ENCODE measurements at regions not wholly inside any gene's neighbourhood (a gene's known extent, or its start where the extent isn't known, plus 50 kb on each side); places are given as distances from the start of the nearest gene placed in this dataset.

DNA sequence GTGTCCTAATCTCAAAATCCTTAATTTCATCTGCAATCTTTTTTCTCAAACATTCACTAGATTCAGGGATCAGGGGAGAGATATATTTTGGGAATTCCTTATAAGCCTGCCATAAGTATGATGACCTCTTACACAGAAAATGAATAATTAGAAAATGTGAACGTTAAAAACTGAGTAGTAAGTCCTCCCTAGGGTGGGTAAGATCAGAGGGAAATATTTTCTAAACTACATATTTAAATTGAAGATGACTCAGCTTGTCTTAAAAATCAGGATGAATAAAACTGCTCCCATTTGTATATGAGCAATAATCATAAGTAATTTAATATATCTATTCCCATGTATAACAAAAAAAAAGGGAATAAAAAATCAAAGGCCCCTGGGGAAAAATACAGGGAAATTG is 935.5 kb downstream of the TMTC2 start:
- Histone ChIP-seq H3K9me3 (ENCODE audit: insufficient read depth, low read length) (no peaks in the 10 kb centered on the region), H3K27ac (ENCODE audit: low read length) (no peak overlapping the region), H3K4me2 (ENCODE audit: low read length) (no peak overlapping the region), H2AFZ (ENCODE audit: low read depth, low read length) (no peak overlapping the region), H3K4me1 (ENCODE audit: low read length) (no peaks in the 10 kb centered on the region), H4K20me1 (ENCODE audit: insufficient read depth, low read length) (no peaks in the 10 kb centered on the region), H3K9ac (ENCODE audit: low read length) (no peak overlapping the region), H3K36me3 (replicated peaks; ENCODE audit: low read depth, low read length) (no peaks in the 10 kb centered on the region), H3K4me3 (ENCODE audit: low read length) (no peak overlapping the region), H3K27me3 (ENCODE audit: low read depth, low read length) (no peaks in the 10 kb centered on the region), H3K79me2 (ENCODE audit: low read length) (no peaks in the 10 kb centered on the region)
- TF ChIP-seq EZH2phosphoT487 (IDR thresholded peaks at IDR 0.05; ENCODE audit: low read depth) = no peak
- TF ChIP-seq, protein P1, sequence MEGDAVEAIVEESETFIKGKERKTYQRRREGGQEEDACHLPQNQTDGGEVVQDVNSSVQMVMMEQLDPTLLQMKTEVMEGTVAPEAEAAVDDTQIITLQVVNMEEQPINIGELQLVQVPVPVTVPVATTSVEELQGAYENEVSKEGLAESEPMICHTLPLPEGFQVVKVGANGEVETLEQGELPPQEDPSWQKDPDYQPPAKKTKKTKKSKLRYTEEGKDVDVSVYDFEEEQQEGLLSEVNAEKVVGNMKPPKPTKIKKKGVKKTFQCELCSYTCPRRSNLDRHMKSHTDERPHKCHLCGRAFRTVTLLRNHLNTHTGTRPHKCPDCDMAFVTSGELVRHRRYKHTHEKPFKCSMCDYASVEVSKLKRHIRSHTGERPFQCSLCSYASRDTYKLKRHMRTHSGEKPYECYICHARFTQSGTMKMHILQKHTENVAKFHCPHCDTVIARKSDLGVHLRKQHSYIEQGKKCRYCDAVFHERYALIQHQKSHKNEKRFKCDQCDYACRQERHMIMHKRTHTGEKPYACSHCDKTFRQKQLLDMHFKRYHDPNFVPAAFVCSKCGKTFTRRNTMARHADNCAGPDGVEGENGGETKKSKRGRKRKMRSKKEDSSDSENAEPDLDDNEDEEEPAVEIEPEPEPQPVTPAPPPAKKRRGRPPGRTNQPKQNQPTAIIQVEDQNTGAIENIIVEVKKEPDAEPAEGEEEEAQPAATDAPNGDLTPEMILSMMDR (IDR thresholded peaks at IDR 0.05; ENCODE audit: low read depth, low read length) = no peak

DNA sequence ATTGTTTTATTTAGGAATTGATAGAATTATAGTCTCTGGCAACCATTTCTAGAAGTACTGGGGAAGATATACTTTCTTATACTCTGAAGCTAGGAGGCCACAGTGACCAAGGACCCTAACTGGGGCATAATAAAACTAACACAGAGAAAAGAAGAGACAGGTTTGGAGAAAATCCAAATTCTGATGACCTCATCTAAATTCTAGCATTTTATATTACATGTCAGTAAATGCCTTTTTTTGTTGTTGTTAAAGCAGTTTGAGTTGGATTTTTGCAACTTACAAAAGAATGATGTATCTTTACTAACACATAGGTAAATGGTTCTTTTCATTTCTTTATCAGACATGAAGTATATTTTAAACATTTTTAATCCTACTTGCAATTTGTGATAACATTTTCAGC is 933.3 kb downstream of the TMTC2 start:
- H3K4me2 ChIP-seq (ENCODE audit: low read length) = no peak overlapping the region
- H4K20me1 ChIP-seq (ENCODE audit: insufficient read depth, low read length) = no peaks in the 10 kb centered on the region
- no peak overlapping the region for H2AFZ ChIP-seq (ENCODE audit: low read depth, low read length)
- no peak overlapping the region for H3K27ac ChIP-seq (ENCODE audit: low read length)
- H3K4me1 ChIP-seq (ENCODE audit: low read length) = no peaks in the 10 kb centered on the region
- TF ChIP-seq, protein P1 (IDR thresholded peaks at IDR 0.05; ENCODE audit: low read depth, low read length) = no peak
- TF ChIP-seq EZH2phosphoT487 (IDR thresholded peaks at IDR 0.05; ENCODE audit: low read depth) = no peak
- H3K4me3 ChIP-seq (ENCODE audit: low read length) = no peak overlapping the region
- H3K9ac ChIP-seq (ENCODE audit: low read length) = no peak overlapping the region
- no peaks in the 10 kb centered on the region for H3K9me3 ChIP-seq (ENCODE audit: insufficient read depth, low read length)
- no peaks in the 10 kb centered on the region for H3K79me2 ChIP-seq (ENCODE audit: low read length)
- peaks cover 2% of the 10 kb centered on the region for H3K36me3 ChIP-seq (replicated peaks; ENCODE audit: low read depth, low read length)
- H3K27me3 ChIP-seq (ENCODE audit: low read depth, low read length) = no peaks in the 10 kb centered on the region

DNA sequence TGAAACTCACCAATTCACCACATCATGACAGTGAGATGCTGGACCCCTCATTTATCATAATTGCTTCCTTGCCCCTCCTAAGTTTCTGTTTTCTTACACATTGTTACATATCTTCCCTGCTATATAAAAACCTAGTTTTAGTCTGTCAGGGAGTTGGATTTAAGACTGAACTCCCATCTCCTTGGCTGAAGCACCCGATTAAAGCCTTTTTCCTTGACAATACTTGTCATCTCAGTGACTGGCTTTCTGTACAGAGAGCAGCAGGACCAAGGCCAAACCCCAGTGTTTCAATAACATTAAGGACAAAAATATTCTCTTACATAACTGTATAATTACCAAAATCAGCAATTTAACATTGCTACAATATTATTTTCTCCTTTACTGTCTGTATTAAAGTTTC is 928.4 kb downstream of the TMTC2 start:
- no peaks in the 10 kb centered on the region for H3K9me3 ChIP-seq (ENCODE audit: insufficient read depth, low read length)
- no peaks in the 10 kb centered on the region for H3K79me2 ChIP-seq (ENCODE audit: low read length)
- H3K4me2 ChIP-seq (ENCODE audit: low read length) = no peak overlapping the region
- no peaks in the 10 kb centered on the region for H3K27me3 ChIP-seq (ENCODE audit: low read depth, low read length)
- no peaks in the 10 kb centered on the region for H4K20me1 ChIP-seq (ENCODE audit: insufficient read depth, low read length)
- no peak for TF ChIP-seq EZH2phosphoT487 (IDR thresholded peaks at IDR 0.05; ENCODE audit: low read depth)
- TF ChIP-seq, protein P1 (IDR thresholded peaks at IDR 0.05; ENCODE audit: low read depth, low read length) = no peak
- H2AFZ ChIP-seq (ENCODE audit: low read depth, low read length) = no peak overlapping the region
- H3K36me3 ChIP-seq (replicated peaks; ENCODE audit: low read depth, low read length) = peaks cover 2% of the 10 kb centered on the region
- H3K9ac ChIP-seq (ENCODE audit: low read length) = no peak overlapping the region
- no peak overlapping the region for H3K27ac ChIP-seq (ENCODE audit: low read length)
- no peak overlapping the region for H3K4me3 ChIP-seq (ENCODE audit: low read length)
- no peaks in the 10 kb centered on the region for H3K4me1 ChIP-seq (ENCODE audit: low read length)

DNA sequence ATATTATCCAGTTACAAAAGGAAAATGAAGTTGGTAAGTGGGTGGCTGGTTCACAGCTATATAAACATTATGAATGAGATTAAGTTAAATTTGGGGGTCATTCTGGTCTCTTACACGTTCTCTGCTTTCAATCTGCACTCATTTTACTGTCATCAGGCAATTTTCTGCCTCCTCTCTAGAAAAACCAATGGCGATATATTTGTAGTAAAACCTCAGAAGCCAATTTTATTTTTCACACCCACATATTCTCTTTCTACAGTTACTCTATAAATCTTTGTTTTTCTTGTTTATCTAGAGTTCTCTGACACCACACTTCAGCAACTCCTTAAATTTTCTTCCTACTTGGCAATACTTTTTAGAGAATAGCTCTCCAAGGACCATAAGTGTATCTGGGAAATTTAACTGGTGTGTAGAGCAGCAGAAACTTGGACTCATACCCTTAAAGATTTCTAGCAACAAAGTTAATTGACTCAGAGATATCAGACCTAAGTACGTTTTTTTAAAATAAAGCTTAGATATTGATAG is 926.9 kb downstream of the TMTC2 start:
- no peaks in the 10 kb centered on the region for H3K27me3 ChIP-seq (ENCODE audit: low read depth, low read length)
- no peak overlapping the region for H3K4me2 ChIP-seq (ENCODE audit: low read length)
- H3K9me3 ChIP-seq (ENCODE audit: insufficient read depth, low read length) = no peaks in the 10 kb centered on the region
- H3K9ac ChIP-seq (ENCODE audit: low read length) = no peak overlapping the region
- H3K36me3 ChIP-seq (replicated peaks; ENCODE audit: low read depth, low read length) = peaks cover 2% of the 10 kb centered on the region
- no peak overlapping the region for H3K27ac ChIP-seq (ENCODE audit: low read length)
- H3K4me1 ChIP-seq (ENCODE audit: low read length) = no peaks in the 10 kb centered on the region
- TF ChIP-seq EZH2phosphoT487 (IDR thresholded peaks at IDR 0.05; ENCODE audit: low read depth) = no peak
- no peaks in the 10 kb centered on the region for H4K20me1 ChIP-seq (ENCODE audit: insufficient read depth, low read length)
- no peak overlapping the region for H3K4me3 ChIP-seq (ENCODE audit: low read length)
- no peaks in the 10 kb centered on the region for H3K79me2 ChIP-seq (ENCODE audit: low read length)
- no peak overlapping the region for H2AFZ ChIP-seq (ENCODE audit: low read depth, low read length)
